OCI-LY7 (cell line): ENCODE measurements at regions not wholly inside any gene's neighbourhood (a gene's known extent, or its start where the extent isn't known, plus 50 kb on each side); places are given as distances from the start of the nearest gene placed in this dataset.

ENCODE experiments used
- BruUV-seq: library from RNA; stranded (reverse); fragments of 400-500 nt; replicated peaks from 2 replicates; lab custom pipeline; 2021; lab: Mats Ljungman, UMichigan
- CTCF ChIA-PET: fragments of 300-600 bp; sonication (Branson Sonifier 250); formaldehyde crosslinking; loops from one replicate; lab custom pipeline; 2022; ENCODE audit warnings: antibody characterized with exemption; ENCODE audit not compliant: unreplicated experiment; lab: Charles Lee
- POLR2A ChIA-PET: fragments of 300-600 bp; sonication (Branson Sonifier 250); formaldehyde crosslinking; loops from one replicate; lab custom pipeline; 2022; ENCODE audit warnings: antibody characterized with exemption; lab: Charles Lee
- DNase-seq: peaks from one replicate; pipeline ENCODE4 v3.0.0-alpha.2; 2015; ENCODE audit warnings: low spot score
- H2AFZ ChIP-seq: fragments of 200-600 bp; sonication (generic), shearing (Covaris generic); 2 replicates; pipeline ENCODE4 v1.6.1; 2014; ENCODE audit warnings: mild to moderate bottlenecking, antibody characterized with exemption, low read length, moderate library complexity
- H3K27ac ChIP-seq: fragments of 200-600 bp; sonication (generic); 2 replicates; pipeline ENCODE4 v1.5.1; 2014; ENCODE audit warnings: mixed run types, low read depth, mild to moderate bottlenecking, moderate library complexity, low read length, inconsistent platforms; ENCODE audit not compliant: poor library complexity, severe bottlenecking
- H3K36me3 ChIP-seq: fragments of 200-600 bp; sonication (generic); 2 replicates; pipeline ENCODE4 v1.6.1; 2014; ENCODE audit warnings: mild to moderate bottlenecking, antibody characterized with exemption, low read length, moderate library complexity, mixed read lengths; ENCODE audit not compliant: insufficient read depth
- H3K4me1 ChIP-seq: fragments of 200-600 bp; sonication (generic); 2 replicates; pipeline ENCODE4 v1.5.1; 2014; ENCODE audit warnings: mild to moderate bottlenecking, low read length; ENCODE audit not compliant: insufficient read depth, poor library complexity, severe bottlenecking
- H3K4me2 ChIP-seq: fragments of 200-600 bp; sonication (generic); 2 replicates; pipeline ENCODE4 v1.6.1; 2014; ENCODE audit warnings: mild to moderate bottlenecking, low read length
- H3K4me3 ChIP-seq: fragments of 200-600 bp; sonication (generic); 2 replicates; pipeline ENCODE4 v1.5.1; 2014; ENCODE audit warnings: mild to moderate bottlenecking, low read depth, low read length; ENCODE audit not compliant: poor library complexity, severe bottlenecking
- H3K79me2 ChIP-seq: fragments of 200-600 bp; sonication (generic); 2 replicates; pipeline ENCODE4 v1.6.1; 2016; ENCODE audit warnings: low read depth, mild to moderate bottlenecking, low read length, moderate library complexity, mixed read lengths; ENCODE audit not compliant: insufficient read depth
- H3K9me2 ChIP-seq: fragments of 200-600 bp; sonication (generic); 2 replicates; pipeline ENCODE4 v1.6.1; 2016; ENCODE audit warnings: mild to moderate bottlenecking, low read length, mixed read lengths; ENCODE audit not compliant: insufficient read depth
- H3K9me3 ChIP-seq: fragments of 200-600 bp; sonication (generic); 2 replicates; pipeline ENCODE4 v1.6.1; 2014; ENCODE audit warnings: mild to moderate bottlenecking, mixed run types, low read length, mixed read lengths
- H4K20me1 ChIP-seq: fragments of 200-600 bp; sonication (generic); 2 replicates; pipeline ENCODE4 v1.6.1; 2014; ENCODE audit warnings: mild to moderate bottlenecking, antibody characterized with exemption, low read length, moderate library complexity, mixed read lengths; ENCODE audit not compliant: insufficient read depth
- EZH2phosphoT487 ChIP-seq: fragments of 200-600 bp; sonication (generic); IDR thresholded peaks from 2 replicates; pipeline ENCODE4 v1.6.1; 2018; ENCODE audit warnings: low read depth, borderline replicate concordance, mild to moderate bottlenecking, mixed run types, antibody characterized with exemption, low read length, moderate library complexity, mixed read lengths
- intact Hi-C: fragments of 100-400 bp; cut with micrococcal nuclease; formaldehyde crosslinking; loops from one replicate; pipeline ENCODE4 v1.10.0; 2022; ENCODE audit not compliant: unreplicated experiment
- TF ChIP-seq, protein P1 (sequence below): fragments of 200-600 bp; sonication (generic); conservative IDR thresholded peaks from 2 replicates; pipeline ENCODE4 v1.5.1; 2014; ENCODE audit warnings: mild to moderate bottlenecking, antibody characterized with exemption, low read length, moderate library complexity, mixed read lengths

DNA sequence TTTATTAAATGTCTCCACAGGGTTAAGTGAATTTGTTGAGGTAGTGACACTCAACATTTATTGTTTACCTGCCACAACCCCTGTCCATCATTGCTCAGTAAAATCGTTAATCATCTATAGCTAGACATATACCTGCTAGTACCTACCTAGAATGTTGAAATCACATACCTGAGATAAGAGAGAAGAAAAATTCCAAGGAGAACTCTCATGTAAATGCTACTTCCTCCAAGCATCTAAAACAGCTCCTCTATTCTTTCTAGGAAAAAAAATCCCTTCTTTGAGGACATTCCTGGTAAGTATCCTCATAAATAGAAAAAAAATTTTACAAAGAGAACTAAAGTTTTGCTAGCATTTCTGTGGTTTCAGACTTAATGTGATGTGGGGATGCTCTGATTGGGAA lies 325.1 kb downstream of the DAD1 start:
- intact Hi-C loops = no loop called here
- Histone ChIP-seq H3K36me3 (no peaks in the 10 kb centered on the region), H3K79me2 (no peaks in the 10 kb centered on the region), H2AFZ (no peak overlapping the region), H3K4me3 (no peak overlapping the region), H3K9me3 (no peaks in the 10 kb centered on the region), H3K9me2 (no peaks in the 10 kb centered on the region), H3K4me2 (no peak overlapping the region), H3K4me1 (peaks cover 15% of the 10 kb centered on the region), H4K20me1 (no peaks in the 10 kb centered on the region), H3K27ac (no peak overlapping the region)
- BruUV-seq = no TSS peak
- POLR2A ChIA-PET = interaction anchor here (0.5 to 1.6 kb wide), 13 partner anchors 11 to 367 kb away, joined by 3 to 8 read pairs (median 3); no protein-coding TSS in a partner anchor
- TF ChIP-seq, protein P1, sequence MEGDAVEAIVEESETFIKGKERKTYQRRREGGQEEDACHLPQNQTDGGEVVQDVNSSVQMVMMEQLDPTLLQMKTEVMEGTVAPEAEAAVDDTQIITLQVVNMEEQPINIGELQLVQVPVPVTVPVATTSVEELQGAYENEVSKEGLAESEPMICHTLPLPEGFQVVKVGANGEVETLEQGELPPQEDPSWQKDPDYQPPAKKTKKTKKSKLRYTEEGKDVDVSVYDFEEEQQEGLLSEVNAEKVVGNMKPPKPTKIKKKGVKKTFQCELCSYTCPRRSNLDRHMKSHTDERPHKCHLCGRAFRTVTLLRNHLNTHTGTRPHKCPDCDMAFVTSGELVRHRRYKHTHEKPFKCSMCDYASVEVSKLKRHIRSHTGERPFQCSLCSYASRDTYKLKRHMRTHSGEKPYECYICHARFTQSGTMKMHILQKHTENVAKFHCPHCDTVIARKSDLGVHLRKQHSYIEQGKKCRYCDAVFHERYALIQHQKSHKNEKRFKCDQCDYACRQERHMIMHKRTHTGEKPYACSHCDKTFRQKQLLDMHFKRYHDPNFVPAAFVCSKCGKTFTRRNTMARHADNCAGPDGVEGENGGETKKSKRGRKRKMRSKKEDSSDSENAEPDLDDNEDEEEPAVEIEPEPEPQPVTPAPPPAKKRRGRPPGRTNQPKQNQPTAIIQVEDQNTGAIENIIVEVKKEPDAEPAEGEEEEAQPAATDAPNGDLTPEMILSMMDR = no peak
- DNase-seq = no peak
- CTCF ChIA-PET = no interaction called here

DNA sequence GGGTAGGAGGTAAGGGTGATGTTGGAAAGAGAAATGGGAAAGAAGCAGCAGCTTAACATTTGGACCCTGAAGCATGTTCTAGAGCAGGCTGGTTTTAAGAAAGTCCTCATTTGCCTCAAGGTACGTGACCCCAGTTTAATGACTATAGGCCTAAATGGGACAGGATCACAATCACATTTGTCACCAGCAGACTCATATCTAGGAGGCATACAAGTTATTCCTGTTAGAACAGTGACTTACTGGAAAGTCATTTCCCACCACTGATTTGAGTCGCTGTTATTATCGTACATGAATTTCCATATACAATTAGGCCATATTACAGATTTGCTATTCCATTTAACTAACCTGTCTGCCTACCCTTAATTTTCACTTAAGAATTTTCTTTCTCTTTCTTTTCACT lies 326.1 kb downstream of the DAD1 start:
- DNase-seq = no peak
- Histone ChIP-seq H3K4me3 (no peak overlapping the region), H3K79me2 (no peaks in the 10 kb centered on the region), H3K9me3 (no peaks in the 10 kb centered on the region), H3K9me2 (no peaks in the 10 kb centered on the region), H3K27ac (no peak overlapping the region), H3K4me2 (no peak overlapping the region), H2AFZ (no peak overlapping the region), H3K36me3 (no peaks in the 10 kb centered on the region), H3K4me1 (peaks cover 15% of the 10 kb centered on the region), H4K20me1 (no peaks in the 10 kb centered on the region)
- POLR2A ChIA-PET = interaction anchor here (0.7 to 1.6 kb wide), 2 partner anchors 18 to 43 kb away, joined by 3 to 4 read pairs; no protein-coding TSS in a partner anchor
- intact Hi-C loops = no loop called here
- no TSS peak for BruUV-seq
- CTCF ChIA-PET = no interaction called here
- TF ChIP-seq, protein P1 = no peak
- TF ChIP-seq EZH2phosphoT487 = no peak

DNA sequence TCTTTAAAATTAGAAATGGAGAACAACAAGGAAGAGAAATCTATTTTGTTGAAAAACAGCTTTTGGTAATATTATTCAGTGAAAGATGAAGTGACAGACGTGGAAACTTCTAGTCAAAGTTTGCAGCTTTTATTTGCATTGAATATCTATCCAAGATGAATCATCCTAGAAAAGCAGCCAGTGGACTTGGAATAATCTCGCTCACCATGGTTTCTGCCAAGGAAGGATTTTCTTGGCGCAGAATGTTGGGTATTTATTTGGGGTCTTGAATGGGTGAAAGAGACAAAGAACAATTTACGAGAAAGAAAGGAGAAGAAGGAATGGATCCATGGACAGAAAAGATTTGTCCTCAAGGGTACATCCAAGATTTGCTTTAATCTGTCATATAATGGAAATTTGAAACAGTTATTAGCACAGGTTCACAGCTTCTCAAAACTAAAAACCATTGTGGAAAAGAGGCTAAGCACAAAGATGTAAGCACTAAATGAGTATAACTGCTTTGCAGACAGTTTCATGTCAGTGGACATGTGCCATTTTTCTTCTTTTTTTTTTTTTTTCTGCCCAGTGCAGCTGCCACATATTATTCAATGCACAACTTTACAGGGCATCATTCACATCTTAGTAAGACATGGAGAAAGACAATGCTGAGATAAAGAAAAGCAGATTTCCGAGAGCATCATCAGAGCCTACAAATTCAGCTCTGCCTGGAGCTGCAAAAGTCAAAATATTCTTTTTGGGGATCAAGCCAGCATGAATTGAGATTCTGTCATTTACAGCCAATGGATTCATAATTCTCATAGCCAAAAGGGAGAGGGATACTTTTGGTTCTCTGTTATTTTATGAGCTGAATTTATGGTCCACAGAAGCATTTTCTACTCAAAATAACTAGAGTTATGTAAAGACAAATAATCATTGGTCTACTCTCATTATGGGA lies 333.7 kb downstream of the DAD1 start:
- DNase-seq = no peak
- H3K27ac ChIP-seq = no peak overlapping the region
- H3K4me1 ChIP-seq = no peaks in the 10 kb centered on the region
- H3K9me3 ChIP-seq = no peaks in the 10 kb centered on the region
- no peak overlapping the region for H2AFZ ChIP-seq
- intact Hi-C loops = no loop called here
- no TSS peak for BruUV-seq
- ChIA-PET CTCF (no interaction called here), POLR2A (interaction anchor here (0.5 to 0.9 kb wide), 4 partner anchors 11 to 874 kb away, joined by 3 to 4 read pairs (median 3); no protein-coding TSS in a partner anchor)
- H3K4me3 ChIP-seq = no peak overlapping the region
- H4K20me1 ChIP-seq = no peaks in the 10 kb centered on the region
- H3K4me2 ChIP-seq = no peak overlapping the region
- no peaks in the 10 kb centered on the region for H3K36me3 ChIP-seq
- TF ChIP-seq EZH2phosphoT487 = no peak
- TF ChIP-seq, protein P1 = no peak
- no peaks in the 10 kb centered on the region for H3K79me2 ChIP-seq
- H3K9me2 ChIP-seq = no peaks in the 10 kb centered on the region
